Epithelial cell of proximal tubule (primary cell): ENCODE measurements at regions not wholly inside any gene's neighbourhood (a gene's known extent, or its start where the extent isn't known, plus 50 kb on each side); places are given as distances from the start of the nearest gene placed in this dataset.
"Not testable (repeated sequence)": the region's sequence is repeated elsewhere in the genome, so short reads cannot be mapped to it uniquely, and the experiment has no call there.

Source experiments
- DNase-seq: peaks from one replicate; pipeline ENCODE4 v3.0.0-alpha.2; 2011; ENCODE audit warnings: low read depth
- H3K4me3 ChIP-seq: 2 replicates; pipeline ENCODE4 v1.5.1; 2011; ENCODE audit warnings: low read depth, mild to moderate bottlenecking, low read length
- TF ChIP-seq, protein P1 (sequence below): conservative IDR thresholded peaks from 2 replicates; pipeline ENCODE4 v1.5.1; 2012; ENCODE audit warnings: low read depth, mild to moderate bottlenecking, low read length

DNA sequence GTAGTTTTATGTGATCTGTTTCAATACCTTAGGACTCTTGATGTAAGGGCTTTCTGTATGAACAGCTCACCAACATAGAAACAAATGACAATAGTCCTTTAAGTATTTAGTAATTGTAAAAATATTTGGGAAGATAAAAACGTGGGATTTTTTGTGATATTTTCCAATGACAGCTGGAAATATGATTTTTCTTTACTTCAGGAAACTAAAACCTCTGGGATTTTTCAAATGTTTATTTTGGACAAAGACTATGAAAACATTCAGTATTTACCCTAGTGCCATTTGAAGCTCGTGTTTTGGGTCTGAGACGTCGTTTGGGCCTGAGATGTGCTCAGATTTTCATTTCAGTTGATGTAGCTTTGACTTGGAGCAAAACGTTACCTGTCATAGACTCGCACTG lies 240.0 kb downstream of the BMP4 start:
- no peak overlapping the region for H3K4me3 ChIP-seq
- DNase-seq: no peak
- TF ChIP-seq, protein P1, sequence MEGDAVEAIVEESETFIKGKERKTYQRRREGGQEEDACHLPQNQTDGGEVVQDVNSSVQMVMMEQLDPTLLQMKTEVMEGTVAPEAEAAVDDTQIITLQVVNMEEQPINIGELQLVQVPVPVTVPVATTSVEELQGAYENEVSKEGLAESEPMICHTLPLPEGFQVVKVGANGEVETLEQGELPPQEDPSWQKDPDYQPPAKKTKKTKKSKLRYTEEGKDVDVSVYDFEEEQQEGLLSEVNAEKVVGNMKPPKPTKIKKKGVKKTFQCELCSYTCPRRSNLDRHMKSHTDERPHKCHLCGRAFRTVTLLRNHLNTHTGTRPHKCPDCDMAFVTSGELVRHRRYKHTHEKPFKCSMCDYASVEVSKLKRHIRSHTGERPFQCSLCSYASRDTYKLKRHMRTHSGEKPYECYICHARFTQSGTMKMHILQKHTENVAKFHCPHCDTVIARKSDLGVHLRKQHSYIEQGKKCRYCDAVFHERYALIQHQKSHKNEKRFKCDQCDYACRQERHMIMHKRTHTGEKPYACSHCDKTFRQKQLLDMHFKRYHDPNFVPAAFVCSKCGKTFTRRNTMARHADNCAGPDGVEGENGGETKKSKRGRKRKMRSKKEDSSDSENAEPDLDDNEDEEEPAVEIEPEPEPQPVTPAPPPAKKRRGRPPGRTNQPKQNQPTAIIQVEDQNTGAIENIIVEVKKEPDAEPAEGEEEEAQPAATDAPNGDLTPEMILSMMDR: no peak

DNA sequence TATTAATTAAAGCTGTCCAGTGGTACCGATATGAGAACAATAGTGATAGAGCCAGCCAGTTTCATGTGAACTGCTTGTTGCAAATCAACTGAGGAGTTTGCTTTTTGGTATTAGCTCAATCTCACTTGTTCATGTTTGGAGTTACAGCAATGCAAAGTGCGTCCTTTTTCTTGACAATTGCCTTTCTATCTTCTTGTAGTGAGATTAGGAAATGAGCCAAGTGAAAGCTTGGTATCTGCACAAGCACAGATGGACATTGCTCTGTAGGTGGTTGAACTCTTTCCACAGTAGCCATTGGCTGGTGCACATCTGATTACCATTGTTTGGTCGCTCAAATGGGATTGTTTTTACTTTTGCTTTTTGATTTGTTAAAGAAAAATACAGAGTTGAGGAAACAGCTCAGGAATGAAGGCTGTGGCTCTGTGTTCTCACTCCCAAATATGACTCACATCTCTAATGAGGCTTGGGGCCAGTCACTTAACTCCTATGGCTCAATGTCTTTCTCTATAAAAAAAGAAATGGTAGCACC lies 241.4 kb downstream of the BMP4 start:
- H3K4me3 ChIP-seq: peak overlapping the region; percentile 3
- TF ChIP-seq, protein P1: no peak
- peak; percentile 73 for DNase-seq

- peak overlapping the region; percentile 3 for H3K4me3 ChIP-seq
- TF ChIP-seq, protein P1: no peak
These were observed 242.0 kb downstream of the BMP4 start for GRCh38 chr14:53714495-53715192.

DNA sequence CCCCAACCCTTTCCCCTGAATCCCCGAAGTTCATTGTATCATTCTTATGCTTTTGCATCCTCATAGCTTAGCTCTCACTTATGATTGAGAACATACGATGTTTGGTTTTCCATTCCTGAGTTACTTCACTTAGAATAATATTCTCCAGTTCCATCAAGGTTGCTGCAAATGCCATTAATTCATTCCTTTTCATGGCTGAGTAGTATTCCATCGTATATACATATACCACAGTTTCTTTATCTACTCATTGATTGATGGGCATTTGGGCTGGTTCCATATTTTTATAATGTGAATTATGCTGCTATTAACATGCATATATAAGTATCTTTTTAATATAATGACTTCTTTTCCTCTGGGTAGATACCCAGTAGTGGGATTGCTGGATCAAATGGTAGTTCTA lies 243.7 kb downstream of the BMP4 start:
- H3K4me3 ChIP-seq: not testable (repeated sequence)

More at GRCh38 chr14:53714495-53715192, 242.0 kb downstream of the BMP4 start:
- DNase-seq: no peak

DNA sequence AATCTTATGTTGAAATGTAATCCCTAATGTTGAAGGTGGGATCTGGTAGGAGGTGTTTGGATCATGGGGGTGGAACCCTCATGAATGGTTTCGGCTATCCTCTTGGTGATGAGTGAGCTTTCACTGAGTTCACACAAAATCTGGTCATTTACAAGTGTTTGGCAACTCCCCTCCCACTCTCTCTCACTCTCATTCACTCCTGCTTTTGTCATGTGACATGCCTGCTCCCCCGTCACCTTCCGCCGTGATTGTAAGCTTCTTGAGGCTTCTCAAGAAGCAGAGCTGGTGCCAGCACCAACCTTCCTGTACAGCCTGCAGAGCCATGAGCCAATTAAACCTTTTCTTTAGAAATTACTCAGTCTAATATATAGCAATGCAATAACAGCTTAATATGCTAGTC lies 245.4 kb downstream of the BMP4 start:
- no peak overlapping the region for H3K4me3 ChIP-seq
- TF ChIP-seq, protein P1: no peak
- DNase-seq: no peak

More for the DNA sequence above, 243.7 kb downstream of the BMP4 start:
- not testable (repeated sequence) for DNase-seq

GRCh38 chr14:53710615-53711014 lies 246.0 kb downstream of the BMP4 start:
- no peak overlapping the region for H3K4me3 ChIP-seq
- TF ChIP-seq, protein P1: no peak
- DNase-seq: no peak

GRCh38 chr14:53709381-53709780 lies 247.2 kb downstream of the BMP4 start:
- TF ChIP-seq, protein P1: no peak
- H3K4me3 ChIP-seq: no peak overlapping the region
- no peak for DNase-seq
